ENCODE measurements at regions not wholly inside any gene's neighbourhood (a gene's known extent, or its start where the extent isn't known, plus 50 kb on each side); places are given as distances from the start of the nearest gene placed in this dataset.

DNA sequence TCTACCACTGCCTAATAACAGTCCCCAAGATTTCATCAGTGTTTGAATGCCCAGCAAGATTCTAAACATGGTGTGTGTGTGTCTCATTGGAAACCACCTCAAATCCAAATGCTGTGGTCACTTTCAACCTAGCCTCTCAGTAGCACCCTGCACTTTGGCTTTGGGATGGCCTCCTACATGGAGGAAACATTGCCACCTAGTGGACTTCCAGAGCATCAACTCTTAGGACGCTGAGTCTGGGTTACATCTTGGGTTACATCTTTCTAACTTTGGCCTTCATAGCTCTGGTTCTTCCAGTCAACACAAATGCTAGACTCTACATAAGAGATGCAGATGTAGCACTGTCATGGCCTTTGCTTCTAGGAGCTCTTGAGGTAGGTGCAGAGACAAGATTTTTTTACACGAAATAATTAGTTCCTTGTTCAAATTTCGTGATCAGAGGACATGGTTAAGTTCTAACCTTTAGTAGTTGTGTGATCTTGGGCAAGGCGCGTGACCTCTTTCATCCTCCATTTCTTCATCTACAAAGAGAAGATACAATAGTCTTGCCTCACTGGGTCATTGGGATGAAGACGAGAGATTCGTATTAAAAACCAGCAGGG, 113.5 kb upstream of the VASH1 start:
- H3K4me3 ChIP-seq = no peak overlapping the region
- H3K9me3 ChIP-seq = no peaks in the 10 kb centered on the region
- no peak overlapping the region for H3K27ac ChIP-seq
- TF ChIP-seq CTCF (IDR thresholded peaks at IDR 0.05) (peak; percentile 19 to 77 (median 57)), POLR2A (IDR thresholded peaks at IDR 0.05) (no peak)
- no peak for DNase-seq
- no peaks in the 10 kb centered on the region for H3K4me1 ChIP-seq
- H3K36me3 ChIP-seq = no peaks in the 10 kb centered on the region
- intact Hi-C loops (cut with DNase I) = loop anchor here (5.0 to 10.0 kb wide), 3 partner anchors 133 to 595 kb away; no protein-coding TSS in a partner anchor
- WGBS, 2 donors = 66 to 83% methylated on average over 7 of the region's 7 CpGs
- H3K27me3 ChIP-seq = peaks cover 0 to 30% (median 0%) of the 10 kb centered on the region in 4 donors

- intact Hi-C loops (cut with DNase I) = no loop called here
- no peaks in the 10 kb centered on the region for H3K4me1 ChIP-seq
- TF ChIP-seq CTCF (IDR thresholded peaks at IDR 0.05) = no peak
- no peak for TF ChIP-seq POLR2A (IDR thresholded peaks at IDR 0.05)
- H3K27ac ChIP-seq = no peak overlapping the region
- 53 to 76% methylated on average over 3 of the region's 3 CpGs for WGBS, 2 donors
- no peak overlapping the region for H3K4me3 ChIP-seq
- no peaks in the 10 kb centered on the region for H3K9me3 ChIP-seq
- DNase-seq = no peak
- no peaks in the 10 kb centered on the region for H3K36me3 ChIP-seq
- H3K27me3 ChIP-seq = peaks cover 0 to 23% (median 2%) of the 10 kb centered on the region in 4 donors
Measured at GRCh38 chr14:76651410-76652055, 109.7 kb upstream of the VASH1 start.

DNA sequence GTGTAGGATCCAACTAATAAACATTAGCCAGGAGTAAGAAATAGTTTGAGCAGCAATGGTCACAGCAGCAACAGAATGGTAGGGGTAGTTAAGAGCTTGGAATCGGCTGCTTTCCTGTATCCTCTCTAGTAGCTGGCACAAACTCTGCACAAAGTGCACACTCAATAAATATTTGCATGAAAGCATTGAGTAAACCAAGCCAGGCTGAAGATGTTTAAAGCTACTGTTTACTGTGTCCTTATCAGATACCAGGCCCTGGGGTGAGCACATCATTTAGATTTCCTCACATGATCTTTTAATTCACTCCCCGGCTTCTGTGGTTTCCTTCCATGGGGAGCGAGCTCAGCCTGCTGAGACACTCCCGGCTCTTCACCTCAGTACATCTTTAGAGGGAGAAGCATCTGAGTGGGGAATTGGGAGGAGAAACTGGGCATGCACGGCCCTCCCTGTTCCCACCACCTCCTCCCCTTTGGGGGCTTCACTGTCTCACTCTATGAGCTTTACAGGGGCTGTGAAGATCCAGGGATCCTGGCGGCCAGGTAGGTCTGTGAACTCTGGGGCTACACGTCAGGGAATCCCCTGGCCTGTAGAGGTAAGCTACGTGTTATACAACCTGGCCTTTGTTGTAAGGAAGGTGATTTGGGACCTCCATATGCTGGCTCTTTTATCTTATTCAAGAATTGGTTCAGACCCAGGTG, 107.2 kb upstream of the VASH1 start:
- H3K27me3 ChIP-seq = peaks cover 0 to 35% (median 2%) of the 10 kb centered on the region in 4 donors
- peaks cover 0 to 14% (median 13%) of the 10 kb centered on the region in 3 donors for H3K9me3 ChIP-seq
- H3K4me3 ChIP-seq = no peak overlapping the region
- no peak for TF ChIP-seq POLR2A (IDR thresholded peaks at IDR 0.05)
- no peak for TF ChIP-seq CTCF (IDR thresholded peaks at IDR 0.05)
- no peaks in the 10 kb centered on the region for H3K4me1 ChIP-seq
- no peak overlapping the region for H3K27ac ChIP-seq
- intact Hi-C loops (cut with DNase I) = no loop called here
- 50 to 56% methylated on average over 5 to 6 of the region's 8 CpGs for WGBS, 2 donors
- DNase-seq = no peak
- H3K36me3 ChIP-seq = no peaks in the 10 kb centered on the region

DNA sequence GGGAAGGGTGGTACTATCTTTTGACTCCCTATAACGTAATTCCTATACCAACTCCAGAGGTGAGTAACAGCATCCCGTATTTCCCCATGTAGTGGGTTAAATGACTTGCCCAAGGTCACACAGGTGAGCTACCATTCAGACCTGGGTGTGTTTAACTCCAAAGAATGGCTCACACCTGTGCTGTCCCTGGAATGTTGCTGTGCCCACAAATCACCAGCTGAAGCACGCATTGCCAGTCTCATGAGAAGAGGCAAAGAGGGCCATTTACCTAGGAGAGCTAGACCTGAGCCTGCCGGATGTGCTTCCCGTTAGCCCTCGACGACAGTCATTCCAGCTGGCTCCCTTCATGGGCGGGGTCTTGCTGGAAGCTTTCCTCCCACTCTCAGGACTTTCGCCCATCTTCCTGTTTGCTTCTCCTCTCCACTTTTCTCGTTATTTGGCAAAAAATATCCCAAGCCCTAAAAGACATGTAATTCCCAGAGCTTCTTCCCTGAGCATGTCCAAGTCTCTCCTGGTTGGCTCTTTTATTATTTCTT, 106.6 kb upstream of the VASH1 start:
- Histone ChIP-seq H3K27me3 (peaks cover 0 to 37% (median 2%) of the 10 kb centered on the region in 4 donors), H3K36me3 (no peaks in the 10 kb centered on the region), H3K4me3 (no peak overlapping the region), H3K27ac (no peak overlapping the region), H3K9me3 (peaks cover 0 to 14% (median 13%) of the 10 kb centered on the region in 3 donors), H3K4me1 (no peaks in the 10 kb centered on the region)
- WGBS, 2 donors = 38 to 50% methylated on average over 8 to 10 of the region's 10 CpGs
- TF ChIP-seq POLR2A (IDR thresholded peaks at IDR 0.05) (no peak), CTCF (IDR thresholded peaks at IDR 0.05) (no peak)
- intact Hi-C loops (cut with DNase I) = no loop called here
- no peak for DNase-seq

DNA sequence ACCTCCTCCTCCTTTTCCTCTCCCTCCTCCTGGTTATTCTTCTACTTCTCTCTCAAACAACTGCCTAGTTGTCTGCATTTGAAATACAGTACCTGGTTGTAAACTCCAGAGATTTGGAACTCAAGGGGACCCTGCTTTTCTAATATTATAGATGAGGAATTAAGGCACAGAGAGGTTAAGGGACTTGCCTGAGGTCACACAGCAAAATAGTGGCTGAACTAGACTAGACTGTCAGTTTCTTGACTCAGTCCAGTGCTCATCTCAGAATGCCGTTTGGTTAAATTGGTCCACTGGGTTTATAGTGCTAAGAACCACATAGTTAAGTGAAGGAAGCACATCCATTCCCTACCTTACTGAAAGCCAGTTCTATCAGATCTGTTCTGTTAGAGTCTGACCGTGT, 105.9 kb upstream of the VASH1 start:
- 41 to 56% methylated on average over 2 of the region's 2 CpGs for WGBS, 2 donors
- intact Hi-C loops (cut with DNase I) = no loop called here
- Histone ChIP-seq H3K4me1 (no peaks in the 10 kb centered on the region), H3K4me3 (no peak overlapping the region), H3K27ac (no peak overlapping the region), H3K36me3 (no peaks in the 10 kb centered on the region), H3K27me3 (peaks cover 0 to 37% (median 2%) of the 10 kb centered on the region in 4 donors), H3K9me3 (peaks cover 0 to 14% (median 13%) of the 10 kb centered on the region in 3 donors)
- no peak for TF ChIP-seq POLR2A (IDR thresholded peaks at IDR 0.05)
- TF ChIP-seq CTCF (IDR thresholded peaks at IDR 0.05) = no peak
- DNase-seq = no peak

All from esophagus squamous epithelium (tissue), 5 donors.